MM.1S (cell line): ENCODE measurements at regions not wholly inside any gene's neighbourhood (a gene's known extent, or its start where the extent isn't known, plus 50 kb on each side); places are given as distances from the start of the nearest gene placed in this dataset.

Experiments used
- DNase-seq: peaks from one replicate; pipeline ENCODE4 v3.0.0-alpha.2; 2015
- H2AFZ ChIP-seq: fragments of 300-600 bp; sonication (generic); 2 replicates; pipeline ENCODE4 v1.6.0; 2016; ENCODE audit warnings: antibody characterized with exemption, low read length
- H3F3A ChIP-seq: fragments of 300-600 bp; sonication (generic); 2 replicates; pipeline ENCODE4 v1.6.1; 2016; ENCODE audit warnings: mild to moderate bottlenecking, antibody characterized with exemption, low read length, moderate library complexity, mixed read lengths; ENCODE audit not compliant: insufficient read depth
- H3K27ac ChIP-seq: fragments of 300-600 bp; sonication (generic); 2 replicates; pipeline ENCODE4 v1.5.1; 2016; ENCODE audit warnings: mild to moderate bottlenecking, low read length
- H3K27me3 ChIP-seq: fragments of 300-600 bp; sonication (generic); replicated peaks from 2 replicates; pipeline ENCODE4 v1.6.0; 2016; ENCODE audit warnings: low read length; ENCODE audit not compliant: insufficient read depth
- H3K36me3 ChIP-seq: fragments of 300-600 bp; sonication (generic); replicated peaks from 2 replicates; pipeline ENCODE4 v1.6.1; 2016; ENCODE audit warnings: mild to moderate bottlenecking, low read length, mixed read lengths; ENCODE audit not compliant: insufficient read depth
- H3K4me1 ChIP-seq: fragments of 300-600 bp; sonication (generic); 2 replicates; pipeline ENCODE4 v1.6.1; 2016; ENCODE audit warnings: low read length, mixed read lengths
- H3K4me2 ChIP-seq: fragments of 300-600 bp; sonication (generic); 2 replicates; pipeline ENCODE4 v1.6.0; 2016; ENCODE audit warnings: low read depth, low read length
- H3K4me3 ChIP-seq: fragments of 300-600 bp; sonication (generic); 2 replicates; pipeline ENCODE4 v1.5.1; 2016; ENCODE audit warnings: low read length, mixed read lengths
- H3K79me2 ChIP-seq: fragments of 300-600 bp; sonication (generic); 2 replicates; pipeline ENCODE4 v1.6.1; 2016; ENCODE audit warnings: mixed run types, low read length, mixed read lengths
- H3K9ac ChIP-seq: fragments of 300-600 bp; sonication (generic); 2 replicates; pipeline ENCODE4 v1.6.1; 2016; ENCODE audit warnings: low read length, mixed read lengths
- H3K9me2 ChIP-seq: fragments of 300-600 bp; sonication (generic); replicated peaks from 2 replicates; pipeline ENCODE4 v1.6.1; 2016; ENCODE audit warnings: mild to moderate bottlenecking, low read length, mixed read lengths; ENCODE audit not compliant: insufficient read depth
- H3K9me3 ChIP-seq: fragments of 300-600 bp; sonication (generic); replicated peaks from 2 replicates; pipeline ENCODE4 v1.6.1; 2016; ENCODE audit warnings: mild to moderate bottlenecking, low read length, mixed read lengths; ENCODE audit not compliant: insufficient read depth
- H4K20me1 ChIP-seq: fragments of 300-600 bp; sonication (generic); 2 replicates; pipeline ENCODE4 v1.6.1; 2016; ENCODE audit warnings: mild to moderate bottlenecking, low read length, moderate library complexity, mixed read lengths; ENCODE audit not compliant: insufficient read depth
- CTCF ChIP-seq: fragments of 300-600 bp; sonication (generic); IDR thresholded peaks from 2 replicates; pipeline ENCODE4 v1.5.1; 2016; ENCODE audit warnings: antibody characterized with exemption, low read length, mixed read lengths
- EZH2 ChIP-seq: fragments of 300-600 bp; sonication (generic); optimal IDR thresholded peaks from 2 replicates; pipeline ENCODE3; 2017; ENCODE audit warnings: low read depth, mild to moderate bottlenecking, antibody characterized with exemption, low read length, mixed read lengths
- EZH2phosphoT487 ChIP-seq: fragments of 300-600 bp; sonication (generic); IDR thresholded peaks from 2 replicates; pipeline ENCODE4 v1.6.1; 2018; ENCODE audit warnings: antibody characterized with exemption, low read length

- DNase-seq, result no peak
- TF ChIP-seq EZH2phosphoT487 (no peak), CTCF (no peak), EZH2 (no peak)
- Histone ChIP-seq H3K9me3 (no peaks in the 10 kb centered on the region), H3K36me3 (no peaks in the 10 kb centered on the region), H2AFZ (no peak overlapping the region), H3K4me3 (no peak overlapping the region), H4K20me1 (no peaks in the 10 kb centered on the region), H3K79me2 (no peaks in the 10 kb centered on the region), H3K9me2 (no peaks in the 10 kb centered on the region), H3K27ac (no peak overlapping the region), H3K27me3 (no peaks in the 10 kb centered on the region), H3K4me1 (no peaks in the 10 kb centered on the region), H3K9ac (no peak overlapping the region), H3K4me2 (no peak overlapping the region), H3F3A (no peaks in the 10 kb centered on the region)
Observed at GRCh38 chr11:36726420-36726819, 128.4 kb upstream of the RAG2 start.

- H3K4me3 ChIP-seq, result no peak overlapping the region
- H3K4me1 ChIP-seq, result no peaks in the 10 kb centered on the region
- H2AFZ ChIP-seq, result no peak overlapping the region
- no peaks in the 10 kb centered on the region for H3K9me3 ChIP-seq
- no peaks in the 10 kb centered on the region for H3K36me3 ChIP-seq
- no peaks in the 10 kb centered on the region for H4K20me1 ChIP-seq
- H3K9ac ChIP-seq, result no peak overlapping the region
- H3K79me2 ChIP-seq, result no peaks in the 10 kb centered on the region
- H3K27ac ChIP-seq, result no peak overlapping the region
- no peak for DNase-seq
- H3K9me2 ChIP-seq, result no peaks in the 10 kb centered on the region
- H3K27me3 ChIP-seq, result no peaks in the 10 kb centered on the region
- TF ChIP-seq CTCF (no peak), EZH2phosphoT487 (no peak), EZH2 (no peak)
- H3K4me2 ChIP-seq, result no peak overlapping the region
- H3F3A ChIP-seq, result no peaks in the 10 kb centered on the region
Observed at GRCh38 chr11:36724742-36725385, 126.8 kb upstream of the RAG2 start.

GRCh38 chr11:36722421-36722820 is 124.4 kb upstream of the RAG2 start:
- Histone ChIP-seq H3K9me2 (no peaks in the 10 kb centered on the region), H3K4me2 (no peak overlapping the region), H3K27ac (no peak overlapping the region), H3K9ac (no peak overlapping the region), H3K79me2 (no peaks in the 10 kb centered on the region), H2AFZ (no peak overlapping the region), H3K36me3 (no peaks in the 10 kb centered on the region), H3K4me3 (no peak overlapping the region), H4K20me1 (no peaks in the 10 kb centered on the region), H3K27me3 (no peaks in the 10 kb centered on the region), H3K9me3 (no peaks in the 10 kb centered on the region), H3F3A (no peaks in the 10 kb centered on the region), H3K4me1 (no peaks in the 10 kb centered on the region)
- TF ChIP-seq EZH2 (no peak), EZH2phosphoT487 (no peak), CTCF (no peak)
- no peak for DNase-seq
